BE2C (cell line): ENCODE measurements at regions not wholly inside any gene's neighbourhood (a gene's known extent, or its start where the extent isn't known, plus 50 kb on each side); places are given as distances from the start of the nearest gene placed in this dataset.
"Not testable (repeated sequence)": the region's sequence is repeated elsewhere in the genome, so short reads cannot be mapped to it uniquely, and the experiment has no call there.

ENCODE experiments used
- DNase-seq: peaks from one replicate; pipeline ENCODE4 v3.0.0-alpha.2; 2020
- H3K27me3 ChIP-seq: fragments of 250-450 bp; sonication (Bioruptor Pico); 2 replicates; pipeline ENCODE4 v1.5.1; 2020; ENCODE audit warnings: mild to moderate bottlenecking
- H3K36me3 ChIP-seq: fragments of 250-450 bp; sonication (Bioruptor Pico); 2 replicates; pipeline ENCODE4 v1.5.1; 2020; ENCODE audit warnings: mild to moderate bottlenecking
- H3K4me1 ChIP-seq: fragments of 250-450 bp; sonication (Bioruptor Pico); 2 replicates; pipeline ENCODE4 v1.5.1; 2020
- H3K4me3 ChIP-seq: 2 replicates; pipeline ENCODE4 v1.5.1; 2011; ENCODE audit warnings: low read depth, low read length
- H3K9me3 ChIP-seq: fragments of 250-450 bp; sonication (Bioruptor Pico); 2 replicates; pipeline ENCODE4 v1.5.1; 2020
- TF ChIP-seq, protein P1 (sequence below): IDR thresholded peaks from 2 replicates; pipeline ENCODE4 v1.5.1; 2012; ENCODE audit warnings: mild to moderate bottlenecking, low read depth, low read length

- TF ChIP-seq, protein P1, sequence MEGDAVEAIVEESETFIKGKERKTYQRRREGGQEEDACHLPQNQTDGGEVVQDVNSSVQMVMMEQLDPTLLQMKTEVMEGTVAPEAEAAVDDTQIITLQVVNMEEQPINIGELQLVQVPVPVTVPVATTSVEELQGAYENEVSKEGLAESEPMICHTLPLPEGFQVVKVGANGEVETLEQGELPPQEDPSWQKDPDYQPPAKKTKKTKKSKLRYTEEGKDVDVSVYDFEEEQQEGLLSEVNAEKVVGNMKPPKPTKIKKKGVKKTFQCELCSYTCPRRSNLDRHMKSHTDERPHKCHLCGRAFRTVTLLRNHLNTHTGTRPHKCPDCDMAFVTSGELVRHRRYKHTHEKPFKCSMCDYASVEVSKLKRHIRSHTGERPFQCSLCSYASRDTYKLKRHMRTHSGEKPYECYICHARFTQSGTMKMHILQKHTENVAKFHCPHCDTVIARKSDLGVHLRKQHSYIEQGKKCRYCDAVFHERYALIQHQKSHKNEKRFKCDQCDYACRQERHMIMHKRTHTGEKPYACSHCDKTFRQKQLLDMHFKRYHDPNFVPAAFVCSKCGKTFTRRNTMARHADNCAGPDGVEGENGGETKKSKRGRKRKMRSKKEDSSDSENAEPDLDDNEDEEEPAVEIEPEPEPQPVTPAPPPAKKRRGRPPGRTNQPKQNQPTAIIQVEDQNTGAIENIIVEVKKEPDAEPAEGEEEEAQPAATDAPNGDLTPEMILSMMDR: peak; percentile 89
- H3K9me3 ChIP-seq: no peaks in the 10 kb centered on the region
- DNase-seq: peak; percentile 77
These were observed 240.1 kb upstream of the OR4E1 start for GRCh38 chr14:21913759-21914158.

GRCh38 chr14:21912367-21912766 is 238.7 kb upstream of the OR4E1 start:
- no peaks in the 10 kb centered on the region; the same call in 1 of the 2 replicates for H3K27me3 ChIP-seq
- TF ChIP-seq, protein P1: no peak
- H3K4me1 ChIP-seq: no peaks in the 10 kb centered on the region

More at GRCh38 chr14:21913759-21914158, 240.1 kb upstream of the OR4E1 start:
- no peaks in the 10 kb centered on the region for H3K4me1 ChIP-seq
- H3K27me3 ChIP-seq: peaks cover 2% of the 10 kb centered on the region; the same call in 1 of the 2 replicates
- H3K4me3 ChIP-seq: no peak overlapping the region
- no peaks in the 10 kb centered on the region for H3K36me3 ChIP-seq

DNA sequence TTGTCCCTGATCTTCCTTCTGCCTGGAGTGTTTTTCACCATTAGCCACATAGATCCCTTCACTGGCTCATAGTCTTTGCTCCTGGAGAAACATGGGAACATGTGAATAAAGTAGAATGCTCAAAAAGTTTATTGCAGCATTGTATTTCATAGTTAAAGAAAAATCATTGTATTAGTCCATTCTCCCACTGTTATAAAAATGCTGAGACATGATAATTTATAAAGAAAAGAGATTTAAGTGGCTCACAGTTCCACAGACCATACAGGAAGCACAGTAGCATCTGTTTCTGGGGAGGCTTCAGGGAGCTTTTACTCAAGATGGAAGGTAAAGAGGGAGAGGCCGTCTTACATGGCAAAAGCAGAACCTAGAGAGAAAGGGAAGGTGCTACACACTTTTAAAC is 238.3 kb upstream of the OR4E1 start:
- no peak for DNase-seq
- Histone ChIP-seq H3K36me3 (no peaks in the 10 kb centered on the region), H3K9me3 (no peaks in the 10 kb centered on the region), H3K4me3 (no peak overlapping the region), H3K4me1 (no peaks in the 10 kb centered on the region), H3K27me3 (no peaks in the 10 kb centered on the region; the same call in 1 of the 2 replicates)
- TF ChIP-seq, protein P1: no peak

More at GRCh38 chr14:21912367-21912766, 238.7 kb upstream of the OR4E1 start:
- Histone ChIP-seq H3K36me3 (no peaks in the 10 kb centered on the region), H3K4me3 (no peak overlapping the region), H3K9me3 (no peaks in the 10 kb centered on the region)
- no peak for DNase-seq

GRCh38 chr14:21910260-21910659 is 236.6 kb upstream of the OR4E1 start:
- H3K9me3 ChIP-seq: no peaks in the 10 kb centered on the region
- DNase-seq: no peak
- TF ChIP-seq, protein P1: no peak
- H3K27me3 ChIP-seq: no peaks in the 10 kb centered on the region; the same call in 1 of the 2 replicates
- H3K4me3 ChIP-seq: no peak overlapping the region
- H3K36me3 ChIP-seq: no peaks in the 10 kb centered on the region
- H3K4me1 ChIP-seq: no peaks in the 10 kb centered on the region

GRCh38 chr14:21902561-21903181 is 229.1 kb upstream of the OR4E1 start:
- no peaks in the 10 kb centered on the region for H3K9me3 ChIP-seq
- DNase-seq: no peak

GRCh38 chr14:21894898-21895194 is 221.2 kb upstream of the OR4E1 start:
- DNase-seq, H3K36me3 ChIP-seq, H3K4me3 ChIP-seq, H3K27me3 ChIP-seq, H3K9me3 ChIP-seq, H3K4me1 ChIP-seq: not testable (repeated sequence)

More at GRCh38 chr14:21902561-21903181, 229.1 kb upstream of the OR4E1 start:
- no peaks in the 10 kb centered on the region for H3K36me3 ChIP-seq
- TF ChIP-seq, protein P1: peak; percentile 46
- no peak overlapping the region for H3K4me3 ChIP-seq
- H3K4me1 ChIP-seq: no peaks in the 10 kb centered on the region
- no peaks in the 10 kb centered on the region for H3K27me3 ChIP-seq
